ENCODE measurements at regions not wholly inside any gene's neighbourhood (a gene's known extent, or its start where the extent isn't known, plus 50 kb on each side); places are given as distances from the start of the nearest gene placed in this dataset.

DNA sequence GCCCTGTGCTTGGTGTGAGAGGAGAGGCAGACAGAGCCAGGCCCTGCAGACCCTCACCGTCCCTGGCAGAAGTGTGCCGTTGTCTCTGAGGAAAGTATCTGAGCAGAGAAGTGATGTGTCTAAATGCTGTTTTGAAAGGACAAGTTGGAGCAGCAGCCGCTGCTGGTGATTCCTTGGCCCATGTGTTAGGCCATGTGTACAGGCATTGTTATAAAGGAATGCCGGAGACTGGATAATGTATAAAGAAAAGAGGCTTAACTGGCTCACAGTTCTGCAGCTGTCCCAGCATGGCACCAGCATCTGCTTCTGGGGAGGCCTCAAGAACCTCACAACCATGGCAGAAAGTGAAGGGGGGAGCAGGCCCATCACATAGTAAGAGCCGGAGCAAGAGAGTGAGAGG lies 334.6 kb upstream of the ATP10A start:
- H3K36me3 ChIP-seq (replicated peaks in 1 of 2; ENCODE audit: control extremely low read depth in 1 of 2, control insufficient read depth in 1 of 2, extremely low read depth in 1 of 2, insufficient read depth in 2 of 2, low read length in 1 of 2) = no peaks in the 10 kb centered on the region
- Mint-ChIP-seq H3K27ac (no peak overlapping the region), H3K27me3 (no peaks in the 10 kb centered on the region), H3K4me3 (no peak overlapping the region), H3K9me3 (ENCODE audit: insufficient read depth) (no peaks in the 10 kb centered on the region), H3K4me1 (no peaks in the 10 kb centered on the region)
- H3K9ac ChIP-seq (ENCODE audit: low read length) = no peak overlapping the region
- no peaks in the 10 kb centered on the region for H3K4me1 ChIP-seq (ENCODE audit: control insufficient read depth in 2 of 2, insufficient read depth in 2 of 2, low read length in 2 of 2)
- intact Hi-C loops (cut with micrococcal nuclease) = no loop called here
- no peak overlapping the region for H3K27ac ChIP-seq (ENCODE audit: low read length in 2 of 2)
- H3K4me3 ChIP-seq (ENCODE audit: control extremely low read depth in 1 of 5, extremely low read depth in 1 of 5, insufficient read depth in 1 of 5, low read depth in 2 of 5, low read length in 4 of 5) = no peak overlapping the region
- CTCF ChIA-PET = no interaction called here
- DNase-seq (no peak), ATAC-seq (ENCODE audit: low read depth) (no peak)
- H4K20me1 ChIP-seq (ENCODE audit: control insufficient read depth, insufficient read depth, low read length, poor library complexity, severe bottlenecking) = no peaks in the 10 kb centered on the region
- WGBS (ENCODE audit: insufficient coverage) = 96% methylated on average over 5 of the region's 5 CpGs
- H3K79me2 ChIP-seq (ENCODE audit: control insufficient read depth, insufficient read depth, low read length) = no peaks in the 10 kb centered on the region
- H3K9me3 ChIP-seq (ENCODE audit: control extremely low read depth in 1 of 3, control insufficient read depth in 2 of 3, insufficient read depth in 1 of 3, low read length in 2 of 3) = no peaks in the 10 kb centered on the region
- H3K4me2 ChIP-seq (replicated peaks; ENCODE audit: low read depth, low read length, poor library complexity, severe bottlenecking) = no peak overlapping the region
- no peaks in the 10 kb centered on the region for H3K27me3 ChIP-seq (replicated peaks in 1 of 4; ENCODE audit: control extremely low read depth in 1 of 4, control insufficient read depth in 3 of 4, insufficient read depth in 4 of 4, low read length in 3 of 4)
- no peak overlapping the region for H2AFZ ChIP-seq (ENCODE audit: insufficient read depth, low read depth, low read length, poor library complexity, severe bottlenecking)
- POLR2A ChIA-PET = no interaction called here
- TF ChIP-seq, protein P1, sequence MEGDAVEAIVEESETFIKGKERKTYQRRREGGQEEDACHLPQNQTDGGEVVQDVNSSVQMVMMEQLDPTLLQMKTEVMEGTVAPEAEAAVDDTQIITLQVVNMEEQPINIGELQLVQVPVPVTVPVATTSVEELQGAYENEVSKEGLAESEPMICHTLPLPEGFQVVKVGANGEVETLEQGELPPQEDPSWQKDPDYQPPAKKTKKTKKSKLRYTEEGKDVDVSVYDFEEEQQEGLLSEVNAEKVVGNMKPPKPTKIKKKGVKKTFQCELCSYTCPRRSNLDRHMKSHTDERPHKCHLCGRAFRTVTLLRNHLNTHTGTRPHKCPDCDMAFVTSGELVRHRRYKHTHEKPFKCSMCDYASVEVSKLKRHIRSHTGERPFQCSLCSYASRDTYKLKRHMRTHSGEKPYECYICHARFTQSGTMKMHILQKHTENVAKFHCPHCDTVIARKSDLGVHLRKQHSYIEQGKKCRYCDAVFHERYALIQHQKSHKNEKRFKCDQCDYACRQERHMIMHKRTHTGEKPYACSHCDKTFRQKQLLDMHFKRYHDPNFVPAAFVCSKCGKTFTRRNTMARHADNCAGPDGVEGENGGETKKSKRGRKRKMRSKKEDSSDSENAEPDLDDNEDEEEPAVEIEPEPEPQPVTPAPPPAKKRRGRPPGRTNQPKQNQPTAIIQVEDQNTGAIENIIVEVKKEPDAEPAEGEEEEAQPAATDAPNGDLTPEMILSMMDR (IDR thresholded peaks at IDR 0.05) = no peak
- no peak for TF ChIP-seq EZH2 (IDR thresholded peaks at IDR 0.05; ENCODE audit: borderline replicate concordance, insufficient read depth, low read depth, low read length, poor library complexity, severe bottlenecking)

DNA sequence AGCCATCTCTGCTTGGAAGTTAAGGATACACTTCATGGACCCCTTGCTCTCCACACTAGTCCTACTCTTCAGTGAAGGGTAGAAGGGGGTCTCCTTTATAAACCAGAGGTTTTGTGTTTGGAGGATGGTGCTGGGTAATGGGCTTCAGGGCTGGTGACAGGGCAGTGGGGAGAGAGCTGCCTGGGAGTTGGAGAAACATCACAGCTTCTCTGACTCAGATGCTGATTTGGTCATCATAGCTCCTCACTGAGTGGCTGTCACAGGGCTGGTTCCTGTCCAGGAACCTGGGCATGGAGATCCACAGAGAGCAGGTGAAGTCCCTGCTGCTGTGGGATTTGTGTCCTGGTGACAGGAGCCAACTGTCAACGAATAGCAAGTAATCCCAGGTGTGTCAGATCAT lies 333.9 kb upstream of the ATP10A start:
- Mint-ChIP-seq H3K4me1 (no peaks in the 10 kb centered on the region), H3K9me3 (ENCODE audit: insufficient read depth) (no peaks in the 10 kb centered on the region)
- POLR2A ChIA-PET = no interaction called here

More for the DNA sequence above, 333.9 kb upstream of the ATP10A start:
- H3K27ac ChIP-seq (ENCODE audit: low read length in 2 of 2) = no peak overlapping the region
- H3K4me1 ChIP-seq (ENCODE audit: control insufficient read depth in 2 of 2, insufficient read depth in 2 of 2, low read length in 2 of 2) = no peaks in the 10 kb centered on the region
- no peak for DNase-seq
- no peak overlapping the region for H3K4me3 ChIP-seq (ENCODE audit: control extremely low read depth in 1 of 5, extremely low read depth in 1 of 5, insufficient read depth in 1 of 5, low read depth in 2 of 5, low read length in 4 of 5)
- H3K9me3 ChIP-seq (ENCODE audit: control extremely low read depth in 1 of 3, control insufficient read depth in 2 of 3, insufficient read depth in 1 of 3, low read length in 2 of 3) = no peaks in the 10 kb centered on the region
- H3K4me2 ChIP-seq (replicated peaks; ENCODE audit: low read depth, low read length, poor library complexity, severe bottlenecking) = no peak overlapping the region
- no peaks in the 10 kb centered on the region for H3K36me3 ChIP-seq (replicated peaks in 1 of 2; ENCODE audit: control extremely low read depth in 1 of 2, control insufficient read depth in 1 of 2, extremely low read depth in 1 of 2, insufficient read depth in 2 of 2, low read length in 1 of 2)
- CTCF ChIA-PET = no interaction called here
- no peak overlapping the region for H3K4me3 Mint-ChIP-seq
- no peak overlapping the region for H3K9ac ChIP-seq (ENCODE audit: low read length)
- H3K79me2 ChIP-seq (ENCODE audit: control insufficient read depth, insufficient read depth, low read length) = no peaks in the 10 kb centered on the region
- H4K20me1 ChIP-seq (ENCODE audit: control insufficient read depth, insufficient read depth, low read length, poor library complexity, severe bottlenecking) = no peaks in the 10 kb centered on the region
- no peak overlapping the region for H2AFZ ChIP-seq (ENCODE audit: insufficient read depth, low read depth, low read length, poor library complexity, severe bottlenecking)
- H3K27me3 ChIP-seq (replicated peaks in 1 of 4; ENCODE audit: control extremely low read depth in 1 of 4, control insufficient read depth in 3 of 4, insufficient read depth in 4 of 4, low read length in 3 of 4) = no peaks in the 10 kb centered on the region
- intact Hi-C loops (cut with micrococcal nuclease) = no loop called here
- TF ChIP-seq, protein P1 (IDR thresholded peaks at IDR 0.05) = no peak
- no peak for TF ChIP-seq EZH2 (IDR thresholded peaks at IDR 0.05; ENCODE audit: borderline replicate concordance, insufficient read depth, low read depth, low read length, poor library complexity, severe bottlenecking)
- no peak for ATAC-seq (ENCODE audit: low read depth)
- 50% methylated on average over 1 of the region's 1 CpG for WGBS (ENCODE audit: insufficient coverage)
- no peaks in the 10 kb centered on the region for H3K27me3 Mint-ChIP-seq
- H3K27ac Mint-ChIP-seq = no peak overlapping the region
